Vagina (tissue), 2 donors: ENCODE measurements at regions not wholly inside any gene's neighbourhood (a gene's known extent, or its start where the extent isn't known, plus 50 kb on each side); places are given as distances from the start of the nearest gene placed in this dataset.

ENCODE experiments used
- CTCF ChIP-seq, 3 experiments: fragments of 450-650 bp in 2 of 3; fragments of 200-600 bp in 1 of 3; sonication (generic) in 1 of 3; IDR thresholded peaks; one replicate each; pipeline ENCODE4 v1.5.1; 2017 to 2019; ENCODE audit warnings: antibody characterized with exemption in 3 of 3, mild to moderate bottlenecking in 2 of 3, moderate library complexity in 2 of 3
- POLR2A ChIP-seq, 2 donors: fragments of 450-650 bp; IDR thresholded peaks; one replicate each; pipeline ENCODE4 v1.6.1; 2017; ENCODE audit warnings: antibody characterized with exemption in 2 of 2, mild to moderate bottlenecking in 2 of 2, moderate library complexity in 2 of 2

GRCh38 chr20:17796091-17796563, 96.4 kb downstream of the BANF2 start:
- TF ChIP-seq POLR2A (IDR thresholded peaks at IDR 0.05) (no peak), CTCF (IDR thresholded peaks at IDR 0.05) (no peak)
